ENCODE measurements at regions not wholly inside any gene's neighbourhood (a gene's known extent, or its start where the extent isn't known, plus 50 kb on each side); places are given as distances from the start of the nearest gene placed in this dataset.

DNA sequence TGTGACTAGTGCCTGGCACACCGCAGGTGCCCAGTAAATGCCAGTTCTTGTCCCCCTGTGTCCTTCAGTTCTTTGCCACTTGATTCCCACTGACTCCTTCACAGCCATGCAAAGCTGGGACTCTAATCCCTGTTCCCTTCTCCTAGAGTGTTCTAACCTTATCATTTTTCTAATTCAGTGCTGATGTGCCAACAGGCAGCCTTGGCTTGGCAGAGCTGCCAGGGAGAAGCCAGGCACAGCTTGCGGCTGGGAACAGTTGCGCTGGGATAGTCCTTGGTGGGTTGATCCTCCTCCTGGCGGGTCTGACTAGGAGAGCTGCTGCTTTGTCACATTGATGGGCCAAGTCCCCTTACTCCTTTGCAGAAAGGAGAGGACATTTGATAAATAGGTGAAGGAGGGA is 654.2 kb downstream of the HS3ST4 start:
- Mint-ChIP-seq H3K27ac (no peak overlapping the region), H3K9me3 (peaks cover 5% of the 10 kb centered on the region), H3K4me1 (no peaks in the 10 kb centered on the region), H3K4me3 (no peak overlapping the region), H3K36me3 (ENCODE audit: low read depth) (no peaks in the 10 kb centered on the region), H3K27me3 (ENCODE audit: low read depth) (peaks cover 3% of the 10 kb centered on the region)
- TF ChIP-seq, protein P1, sequence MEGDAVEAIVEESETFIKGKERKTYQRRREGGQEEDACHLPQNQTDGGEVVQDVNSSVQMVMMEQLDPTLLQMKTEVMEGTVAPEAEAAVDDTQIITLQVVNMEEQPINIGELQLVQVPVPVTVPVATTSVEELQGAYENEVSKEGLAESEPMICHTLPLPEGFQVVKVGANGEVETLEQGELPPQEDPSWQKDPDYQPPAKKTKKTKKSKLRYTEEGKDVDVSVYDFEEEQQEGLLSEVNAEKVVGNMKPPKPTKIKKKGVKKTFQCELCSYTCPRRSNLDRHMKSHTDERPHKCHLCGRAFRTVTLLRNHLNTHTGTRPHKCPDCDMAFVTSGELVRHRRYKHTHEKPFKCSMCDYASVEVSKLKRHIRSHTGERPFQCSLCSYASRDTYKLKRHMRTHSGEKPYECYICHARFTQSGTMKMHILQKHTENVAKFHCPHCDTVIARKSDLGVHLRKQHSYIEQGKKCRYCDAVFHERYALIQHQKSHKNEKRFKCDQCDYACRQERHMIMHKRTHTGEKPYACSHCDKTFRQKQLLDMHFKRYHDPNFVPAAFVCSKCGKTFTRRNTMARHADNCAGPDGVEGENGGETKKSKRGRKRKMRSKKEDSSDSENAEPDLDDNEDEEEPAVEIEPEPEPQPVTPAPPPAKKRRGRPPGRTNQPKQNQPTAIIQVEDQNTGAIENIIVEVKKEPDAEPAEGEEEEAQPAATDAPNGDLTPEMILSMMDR (IDR thresholded peaks at IDR 0.05; ENCODE audit: unreplicated experiment in 3 of 3), result no peak

DNA sequence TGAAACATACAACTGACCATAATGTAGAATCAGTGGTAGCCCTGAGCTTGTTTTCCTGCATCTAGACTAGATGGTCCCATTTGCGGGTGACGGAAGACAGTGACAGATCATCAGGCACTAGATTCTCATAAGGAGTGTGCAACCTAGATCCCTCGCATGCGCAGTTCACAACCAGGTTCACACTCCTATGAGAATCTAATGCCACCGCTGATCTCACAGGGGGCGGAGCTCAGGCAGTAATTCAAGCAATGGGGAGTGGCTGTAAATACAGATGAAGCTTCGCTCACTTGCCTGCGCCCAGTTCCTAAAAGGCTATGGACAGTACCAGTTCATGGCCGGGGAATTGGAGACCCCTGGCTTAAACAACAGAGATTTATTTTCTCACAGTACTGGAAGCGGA is 656.3 kb downstream of the HS3ST4 start:
- peaks cover 7% of the 10 kb centered on the region for H3K9me3 Mint-ChIP-seq
- no peaks in the 10 kb centered on the region for H3K36me3 Mint-ChIP-seq (ENCODE audit: low read depth)
- H3K27me3 Mint-ChIP-seq (ENCODE audit: low read depth), result peaks cover 3% of the 10 kb centered on the region
- H3K4me3 Mint-ChIP-seq, result no peak overlapping the region
- TF ChIP-seq, protein P1 (IDR thresholded peaks at IDR 0.05; ENCODE audit: unreplicated experiment in 3 of 3), result no peak
- H3K27ac Mint-ChIP-seq, result no peak overlapping the region
- H3K4me1 Mint-ChIP-seq, result no peaks in the 10 kb centered on the region

DNA sequence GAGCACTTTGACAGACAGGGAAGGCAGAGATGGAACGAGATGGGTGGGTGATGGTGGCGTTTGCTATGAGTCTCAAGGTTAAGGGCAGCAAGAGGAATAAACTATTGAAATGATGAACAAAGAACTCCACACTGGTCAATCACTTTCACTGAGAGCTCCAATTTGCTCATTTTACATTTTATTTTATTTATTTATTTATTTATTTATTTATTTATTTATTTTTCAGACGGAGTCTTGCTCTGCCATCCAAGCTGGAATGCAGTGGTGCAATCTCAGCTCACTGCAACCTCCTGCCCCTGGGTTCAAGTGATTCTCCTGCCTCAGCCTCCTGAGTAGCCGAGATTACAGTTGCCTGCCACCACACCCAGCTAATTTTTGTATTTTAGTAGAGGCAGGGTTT is 669.1 kb downstream of the HS3ST4 start:
- H3K27me3 Mint-ChIP-seq (ENCODE audit: low read depth), result peaks cover 11% of the 10 kb centered on the region
- no peak overlapping the region for H3K4me3 Mint-ChIP-seq
- no peaks in the 10 kb centered on the region for H3K36me3 Mint-ChIP-seq (ENCODE audit: low read depth)
- no peaks in the 10 kb centered on the region for H3K9me3 Mint-ChIP-seq
- peaks cover 11% of the 10 kb centered on the region for H3K4me1 Mint-ChIP-seq
- no peak overlapping the region for H3K27ac Mint-ChIP-seq
- TF ChIP-seq, protein P1 (IDR thresholded peaks at IDR 0.05; ENCODE audit: unreplicated experiment in 3 of 3), result no peak

DNA sequence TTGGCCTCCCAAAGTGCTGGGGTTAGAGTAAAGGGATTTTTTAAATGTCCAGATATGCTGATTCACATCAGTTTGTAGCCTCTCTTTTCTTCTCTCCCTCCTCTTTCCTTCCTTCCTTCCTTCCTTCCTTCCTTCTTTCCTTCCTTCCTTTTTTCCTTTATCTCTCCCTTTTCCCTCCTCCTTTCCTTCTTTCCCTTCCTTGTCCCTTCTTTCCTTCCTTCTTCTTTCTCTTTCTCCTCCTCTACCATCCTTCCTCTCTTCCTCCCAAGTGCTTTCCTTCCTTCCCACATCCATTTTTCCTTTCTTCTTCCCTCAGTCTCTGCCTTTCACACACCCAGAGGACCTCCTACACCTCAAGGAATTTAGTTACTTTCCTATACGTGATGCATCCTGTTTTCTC is 671.8 kb downstream of the HS3ST4 start:
- Mint-ChIP-seq H3K27me3 (ENCODE audit: low read depth) (peaks cover 11% of the 10 kb centered on the region), H3K4me3 (no peak overlapping the region), H3K4me1 (peaks cover 17% of the 10 kb centered on the region), H3K9me3 (no peaks in the 10 kb centered on the region), H3K36me3 (ENCODE audit: low read depth) (no peaks in the 10 kb centered on the region), H3K27ac (no peak overlapping the region)
- TF ChIP-seq, protein P1 (IDR thresholded peaks at IDR 0.05; ENCODE audit: unreplicated experiment in 3 of 3), result no peak

DNA sequence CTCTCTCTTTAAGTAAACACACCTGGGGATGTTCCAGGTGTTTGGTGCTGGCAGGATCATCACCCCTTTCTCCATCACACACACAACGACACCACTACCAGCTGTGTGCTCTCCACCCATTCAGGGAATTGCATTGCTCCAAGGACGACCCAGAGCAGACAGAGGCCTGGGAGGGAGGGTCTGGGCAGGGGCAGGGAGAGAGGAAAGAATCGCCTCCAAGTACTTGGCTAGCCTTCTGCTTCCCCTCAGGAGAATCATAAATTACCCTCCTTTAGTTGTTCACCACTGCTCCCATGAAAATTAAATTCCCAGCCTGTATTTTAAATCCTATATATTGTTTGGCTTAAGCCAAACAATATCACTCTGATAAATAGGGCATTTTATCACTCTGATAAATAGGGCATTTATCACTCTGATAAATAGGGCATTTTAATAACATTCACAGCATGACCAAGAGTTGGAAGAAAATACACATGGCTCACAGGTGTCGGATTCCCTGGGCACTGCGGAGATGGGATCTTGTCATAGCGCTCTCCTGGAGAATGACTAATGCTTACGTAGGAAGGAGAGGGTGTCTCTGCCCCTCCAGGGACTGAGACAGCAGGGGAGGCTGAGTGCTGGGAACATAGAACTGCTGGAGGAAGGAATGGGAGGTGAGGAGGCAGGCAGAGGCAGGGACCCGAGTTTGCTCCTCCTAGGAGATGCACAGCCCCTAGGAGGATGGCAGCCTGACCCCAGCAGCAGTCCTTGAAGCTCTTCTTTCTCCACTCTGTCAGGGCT is 673.6 kb downstream of the HS3ST4 start:
- Mint-ChIP-seq H3K27ac (peak overlapping the region in 1 of 3 experiments; percentile 11), H3K9me3 (no peaks in the 10 kb centered on the region), H3K27me3 (ENCODE audit: low read depth) (peaks cover 11% of the 10 kb centered on the region), H3K4me3 (no peak overlapping the region), H3K4me1 (peaks cover 17% of the 10 kb centered on the region), H3K36me3 (ENCODE audit: low read depth) (no peaks in the 10 kb centered on the region)
- TF ChIP-seq, protein P1 (IDR thresholded peaks at IDR 0.05; ENCODE audit: unreplicated experiment in 3 of 3), result no peak

DNA sequence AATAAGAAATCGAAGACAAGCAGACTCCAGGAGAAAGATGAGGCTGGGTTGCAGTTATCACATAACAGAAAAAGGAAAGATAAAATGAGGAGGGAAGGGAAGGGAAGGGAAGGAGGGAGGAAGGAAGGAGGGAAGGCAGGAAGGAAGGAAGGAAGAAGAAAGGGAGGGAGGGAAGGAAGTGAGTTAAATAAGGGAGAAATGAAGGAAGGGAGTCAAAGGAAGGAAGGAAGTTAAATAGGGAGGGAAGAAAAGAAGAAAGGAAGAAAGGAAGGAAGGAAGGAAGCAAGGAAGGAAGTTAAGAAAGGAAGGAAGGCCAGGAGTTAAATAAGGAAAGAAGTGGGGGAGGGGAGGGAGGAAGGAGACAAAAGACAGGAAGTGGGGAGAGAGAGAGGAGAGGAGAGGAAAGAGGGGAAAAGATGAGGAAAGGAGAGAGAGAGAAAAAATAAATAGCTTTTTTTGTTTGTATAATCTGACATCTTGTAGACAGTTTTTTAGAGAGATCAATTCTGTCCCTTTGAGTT is 679.6 kb downstream of the HS3ST4 start:
- Mint-ChIP-seq H3K9me3 (no peaks in the 10 kb centered on the region), H3K36me3 (ENCODE audit: low read depth) (no peaks in the 10 kb centered on the region), H3K27me3 (ENCODE audit: low read depth) (no peaks in the 10 kb centered on the region), H3K4me1 (peaks cover 6% of the 10 kb centered on the region), H3K4me3 (no peak overlapping the region), H3K27ac (no peak overlapping the region)
- TF ChIP-seq, protein P1 (IDR thresholded peaks at IDR 0.05; ENCODE audit: unreplicated experiment in 3 of 3), result no peak
